ENCODE measurements at regions not wholly inside any gene's neighbourhood (a gene's known extent, or its start where the extent isn't known, plus 50 kb on each side); places are given as distances from the start of the nearest gene placed in this dataset.

DNA sequence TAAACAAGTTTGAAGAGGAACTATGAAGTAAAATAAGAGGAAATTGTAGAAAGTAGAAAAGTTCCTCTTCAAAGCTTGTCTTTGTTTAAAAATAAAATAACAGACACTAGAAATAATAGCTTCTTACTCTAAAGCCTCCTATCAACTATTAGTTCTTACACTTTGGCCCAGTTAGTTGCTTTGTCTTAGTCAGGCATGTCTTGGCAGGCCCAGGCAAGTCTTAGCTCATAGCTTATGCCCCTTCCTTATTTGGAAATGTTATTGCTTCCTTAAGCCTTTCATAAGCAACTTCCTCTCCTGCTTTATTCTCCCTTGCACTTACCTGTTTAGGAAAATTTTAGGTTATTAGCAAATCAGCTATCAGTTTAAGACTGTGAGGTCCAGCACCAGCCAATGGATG, 950.6 kb upstream of the LRATD1 start:
- TF ChIP-seq, protein P1, sequence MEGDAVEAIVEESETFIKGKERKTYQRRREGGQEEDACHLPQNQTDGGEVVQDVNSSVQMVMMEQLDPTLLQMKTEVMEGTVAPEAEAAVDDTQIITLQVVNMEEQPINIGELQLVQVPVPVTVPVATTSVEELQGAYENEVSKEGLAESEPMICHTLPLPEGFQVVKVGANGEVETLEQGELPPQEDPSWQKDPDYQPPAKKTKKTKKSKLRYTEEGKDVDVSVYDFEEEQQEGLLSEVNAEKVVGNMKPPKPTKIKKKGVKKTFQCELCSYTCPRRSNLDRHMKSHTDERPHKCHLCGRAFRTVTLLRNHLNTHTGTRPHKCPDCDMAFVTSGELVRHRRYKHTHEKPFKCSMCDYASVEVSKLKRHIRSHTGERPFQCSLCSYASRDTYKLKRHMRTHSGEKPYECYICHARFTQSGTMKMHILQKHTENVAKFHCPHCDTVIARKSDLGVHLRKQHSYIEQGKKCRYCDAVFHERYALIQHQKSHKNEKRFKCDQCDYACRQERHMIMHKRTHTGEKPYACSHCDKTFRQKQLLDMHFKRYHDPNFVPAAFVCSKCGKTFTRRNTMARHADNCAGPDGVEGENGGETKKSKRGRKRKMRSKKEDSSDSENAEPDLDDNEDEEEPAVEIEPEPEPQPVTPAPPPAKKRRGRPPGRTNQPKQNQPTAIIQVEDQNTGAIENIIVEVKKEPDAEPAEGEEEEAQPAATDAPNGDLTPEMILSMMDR (IDR thresholded peaks at IDR 0.05), result no peak
- TF ChIP-seq EP300 (IDR thresholded peaks at IDR 0.05; ENCODE audit: low read depth) (no peak), POLR2AphosphoS5 (IDR thresholded peaks at IDR 0.05) (no peak), POLR2A (IDR thresholded peaks at IDR 0.05) (no peak)
